Sigmoid colon (tissue), 3 donors: ENCODE measurements at regions not wholly inside any gene's neighbourhood (a gene's known extent, or its start where the extent isn't known, plus 50 kb on each side); places are given as distances from the start of the nearest gene placed in this dataset.

Source experiments
- CTCF ChIP-seq, 4 experiments: fragments of 450-650 bp in 3 of 4; fragments of 200-600 bp in 1 of 4; IDR thresholded peaks; one replicate each; pipeline ENCODE4 v1.5.1; 2016 to 2019; ENCODE audit warnings: antibody characterized with exemption in 4 of 4, mild to moderate bottlenecking in 3 of 4, moderate library complexity in 2 of 4
- POLR2A ChIP-seq, 2 donors: fragments of 450-650 bp; IDR thresholded peaks; one replicate each; pipeline ENCODE4 v1.6.1; 2016; ENCODE audit warnings: antibody characterized with exemption in 2 of 2, mild to moderate bottlenecking in 2 of 2, moderate library complexity in 2 of 2

- TF ChIP-seq POLR2A (IDR thresholded peaks at IDR 0.05) = no peak
- TF ChIP-seq CTCF (IDR thresholded peaks at IDR 0.05) = no peak
Measured at GRCh38 chr3:40920041-40920440, 279.3 kb upstream of the CTNNB1 start.
